ENCODE measurements at regions not wholly inside any gene's neighbourhood (a gene's known extent, or its start where the extent isn't known, plus 50 kb on each side); places are given as distances from the start of the nearest gene placed in this dataset.

DNA sequence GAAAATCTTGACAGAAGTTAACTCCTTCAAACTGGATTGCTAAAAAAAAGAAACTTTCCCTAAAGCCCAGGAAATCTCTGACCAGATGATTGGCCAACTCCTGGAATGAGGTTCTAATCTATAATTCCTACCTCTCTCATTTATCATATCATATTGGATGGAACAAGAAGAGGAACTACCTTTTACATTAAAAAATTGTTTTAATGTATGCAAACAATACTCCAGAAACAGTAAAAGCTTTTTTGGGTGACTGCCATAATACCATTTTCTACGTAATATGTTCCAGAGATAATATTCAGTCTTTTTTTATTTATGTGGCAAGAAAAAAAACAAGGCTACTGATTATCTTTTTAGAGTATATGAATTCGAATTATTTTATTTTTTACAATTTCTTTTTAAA lies 204.4 kb downstream of the TUSC7 start (continued):
- TF ChIP-seq, protein P1, sequence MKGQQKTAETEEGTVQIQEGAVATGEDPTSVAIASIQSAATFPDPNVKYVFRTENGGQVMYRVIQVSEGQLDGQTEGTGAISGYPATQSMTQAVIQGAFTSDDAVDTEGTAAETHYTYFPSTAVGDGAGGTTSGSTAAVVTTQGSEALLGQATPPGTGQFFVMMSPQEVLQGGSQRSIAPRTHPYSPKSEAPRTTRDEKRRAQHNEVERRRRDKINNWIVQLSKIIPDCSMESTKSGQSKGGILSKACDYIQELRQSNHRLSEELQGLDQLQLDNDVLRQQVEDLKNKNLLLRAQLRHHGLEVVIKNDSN (IDR thresholded peaks at IDR 0.05; ENCODE audit: borderline replicate concordance, low read depth) = no peak
- no peak for TF ChIP-seq TAF1 (IDR thresholded peaks at IDR 0.05; ENCODE audit: borderline replicate concordance, low read depth, low read length)
- TF ChIP-seq RCOR1 (IDR thresholded peaks at IDR 0.05; ENCODE audit: low read length) = peak; percentile 69
- peak; percentile 34; the same call in 1 of the 2 replicates for TF ChIP-seq TEAD4 (IDR thresholded peaks at IDR 0.05; ENCODE audit: borderline replicate concordance, insufficient read depth)
- TF ChIP-seq SMC3 (IDR thresholded peaks at IDR 0.05; ENCODE audit: low read depth, low read length) = no peak
- no peak for TF ChIP-seq RFX5 (IDR thresholded peaks at IDR 0.05; ENCODE audit: low read length)
- no peak for TF ChIP-seq MEF2A (IDR thresholded peaks at IDR 0.05; ENCODE audit: borderline replicate concordance, low read depth)
- TF ChIP-seq GATA2 (CRISPR knock-in tag; IDR thresholded peaks at IDR 0.05) = peak; percentile 46
- no peak for TF ChIP-seq EZH2phosphoT487 (IDR thresholded peaks at IDR 0.05; ENCODE audit: borderline replicate concordance, low read depth)

DNA sequence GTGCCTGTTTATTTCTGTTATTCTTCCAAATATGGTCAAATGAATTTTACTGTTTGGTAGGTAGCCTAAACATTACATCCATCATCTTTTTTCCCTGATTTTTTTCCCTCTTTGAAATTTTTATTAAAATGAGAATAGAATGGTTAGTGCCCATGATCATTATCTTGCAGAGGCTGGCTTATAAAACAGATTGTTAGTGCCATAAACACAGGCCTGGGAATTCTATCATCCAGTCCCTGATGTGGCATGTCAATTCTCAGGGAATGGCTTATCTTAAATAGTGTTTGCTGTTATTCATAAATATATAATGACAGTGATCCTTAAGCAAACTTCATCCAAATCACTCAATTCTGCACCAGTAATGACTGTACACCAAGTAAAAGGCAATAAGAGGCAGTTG lies 207.3 kb downstream of the TUSC7 start:
- no peaks in the 10 kb centered on the region for H3K36me3 ChIP-seq (replicated peaks in 1 of 2; ENCODE audit: control insufficient read depth in 1 of 2, insufficient read depth in 2 of 2, low read length in 1 of 2)
- ChIA-PET POLR2A (no interaction called here), CTCF (interaction anchor here (1.0 to 1.1 kb wide), 2 partner anchors 102 to 146 kb away, joined by 3 to 4 read pairs; no protein-coding TSS in a partner anchor)
- no peak overlapping the region for H3K9ac ChIP-seq
- H3F3A ChIP-seq (replicated peaks; ENCODE audit: insufficient read depth) = no peaks in the 10 kb centered on the region
- H3K27ac ChIP-seq (ENCODE audit: low read depth in 2 of 2, low read length in 1 of 2) = peak overlapping the region in 1 of 2 experiments; percentile 98; a peak in 2 of 4 replicates
- no peak overlapping the region for H2AFZ ChIP-seq (ENCODE audit: low read depth)
- peaks cover 0 to 16% of the 10 kb centered on the region in 2 experiments; a peak in 2 of 4 replicates for H3K4me1 ChIP-seq (ENCODE audit: control insufficient read depth in 1 of 2, insufficient read depth in 2 of 2, low read depth in 1 of 2, low read length in 1 of 2)
- H3K27me3 ChIP-seq (ENCODE audit: insufficient read depth) = no peaks in the 10 kb centered on the region
- no peaks in the 10 kb centered on the region for H4K20me1 ChIP-seq (ENCODE audit: insufficient read depth)
- H3K79me2 ChIP-seq (ENCODE audit: insufficient read depth) = no peaks in the 10 kb centered on the region
- no peak overlapping the region for H3K4me3 ChIP-seq (ENCODE audit: low read depth in 2 of 2, low read length in 1 of 2)
- no peak for DNase-seq
- H3K4me2 ChIP-seq = no peak overlapping the region
- TF ChIP-seq FOSL2 (IDR thresholded peaks at IDR 0.05; ENCODE audit: borderline replicate concordance, low read depth) (no peak), ELF1 (IDR thresholded peaks at IDR 0.05) (no peak), GABPA (IDR thresholded peaks at IDR 0.05; ENCODE audit: low read depth) (no peak), RCOR1 (IDR thresholded peaks at IDR 0.05; ENCODE audit: low read length) (peak; percentile 35; the same call in 1 of the 2 replicates), RXRA (IDR thresholded peaks at IDR 0.05; ENCODE audit: borderline replicate concordance, low read depth) (no peak), GATA2 (CRISPR knock-in tag; IDR thresholded peaks at IDR 0.05) (peak; percentile 40), FOXM1 (IDR thresholded peaks at IDR 0.05; ENCODE audit: low read depth) (no peak), MXI1 (IDR thresholded peaks at IDR 0.05; ENCODE audit: low read depth, low read length) (no peak), EZH2phosphoT487 (IDR thresholded peaks at IDR 0.05; ENCODE audit: borderline replicate concordance, low read depth) (no peak), TCF12 (IDR thresholded peaks at IDR 0.05) (no peak), EP300 (IDR thresholded peaks at IDR 0.05; ENCODE audit: borderline replicate concordance in 1 of 2, low read depth in 1 of 2, low read length in 1 of 2) (peak in 1 of 2 experiments; percentile 61; a peak in 2 of 4 replicates), CHD2 (IDR thresholded peaks at IDR 0.05; ENCODE audit: low read length, partially characterized antibody) (no peak), RFX5 (IDR thresholded peaks at IDR 0.05; ENCODE audit: low read length) (no peak), MEF2A (IDR thresholded peaks at IDR 0.05; ENCODE audit: borderline replicate concordance, low read depth) (no peak), SMC3 (IDR thresholded peaks at IDR 0.05; ENCODE audit: low read depth, low read length) (no peak)
- TF ChIP-seq, protein P2, sequence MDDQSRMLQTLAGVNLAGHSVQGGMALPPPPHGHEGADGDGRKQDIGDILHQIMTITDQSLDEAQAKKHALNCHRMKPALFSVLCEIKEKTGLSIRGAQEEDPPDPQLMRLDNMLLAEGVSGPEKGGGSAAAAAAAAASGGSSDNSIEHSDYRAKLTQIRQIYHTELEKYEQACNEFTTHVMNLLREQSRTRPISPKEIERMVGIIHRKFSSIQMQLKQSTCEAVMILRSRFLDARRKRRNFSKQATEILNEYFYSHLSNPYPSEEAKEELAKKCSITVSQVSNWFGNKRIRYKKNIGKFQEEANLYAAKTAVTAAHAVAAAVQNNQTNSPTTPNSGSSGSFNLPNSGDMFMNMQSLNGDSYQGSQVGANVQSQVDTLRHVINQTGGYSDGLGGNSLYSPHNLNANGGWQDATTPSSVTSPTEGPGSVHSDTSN (IDR thresholded peaks at IDR 0.05) = no peak
- H3K9me2 ChIP-seq = no peaks in the 10 kb centered on the region
- H3K9me3 ChIP-seq = no peaks in the 10 kb centered on the region
